K562 (cell line): ENCODE measurements at regions not wholly inside any gene's neighbourhood (a gene's known extent, or its start where the extent isn't known, plus 50 kb on each side); places are given as distances from the start of the nearest gene placed in this dataset.

ENCODE experiments used
- GATAD2B ChIP-seq: fragments of 450-650 bp; IDR thresholded peaks from 2 replicates; pipeline ENCODE4 v1.6.1; 2017; ENCODE audit warnings: mild to moderate bottlenecking, borderline replicate concordance
- HLTF ChIP-seq: fragments of 450-650 bp; IDR thresholded peaks from 2 replicates; pipeline ENCODE4 v1.6.1; 2016
- HMBOX1 ChIP-seq: sonication (generic); IDR thresholded peaks from 2 replicates; pipeline ENCODE4 v1.6.1; 2016
- MAZ ChIP-seq, 2 experiments: fragments of 450-650 bp in 1 of 2; sonication (generic) in 1 of 2; formaldehyde crosslinking; IDR thresholded peaks in 1 of 2; conservative IDR thresholded peaks in 1 of 2; 2 replicates each; pipeline versions ENCODE4 v1.4.0 to v1.5.0; 2020; ENCODE audit warnings: mild to moderate bottlenecking in 1 of 2, missing genetic modification reagents in 1 of 2
- PATZ1 ChIP-seq: fragments of 250-450 bp; sonication (Bioruptor Pico); IDR thresholded peaks from 2 replicates; pipeline ENCODE4 v1.5.0; 2020; ENCODE audit warnings: mild to moderate bottlenecking, borderline replicate concordance
- PHF21A ChIP-seq: fragments of 450-650 bp; IDR thresholded peaks from 2 replicates; pipeline ENCODE4 v1.6.1; 2017; ENCODE audit warnings: low read depth, borderline replicate concordance
- TCFL5 ChIP-seq: fragments of 250-450 bp; sonication (Bioruptor Pico); conservative IDR thresholded peaks from 2 replicates; pipeline ENCODE4 v1.6.1; 2021; ENCODE audit warnings: mild to moderate bottlenecking, moderate library complexity, matching md5 sums
- ZNF217 ChIP-seq: sonication (generic); formaldehyde crosslinking; IDR thresholded peaks from 2 replicates; pipeline ENCODE4 v1.8.0; 2022; ENCODE audit warnings: mild to moderate bottlenecking, missing genetic modification reagents
- ZSCAN32 ChIP-seq: fragments of 450-650 bp; formaldehyde crosslinking; IDR thresholded peaks from 2 replicates; pipeline ENCODE4 v1.4.0; 2020; ENCODE audit warnings: mild to moderate bottlenecking, moderate library complexity
- TF ChIP-seq, protein P1 (sequence below): fragments of 450-650 bp; IDR thresholded peaks from 2 replicates; pipeline ENCODE4 v1.6.1; 2016; ENCODE audit warnings: mild to moderate bottlenecking, moderate library complexity
- TF ChIP-seq, protein P2 (sequence below): fragments of 450-650 bp; IDR thresholded peaks from 2 replicates; pipeline ENCODE4 v1.6.1; 2016; ENCODE audit warnings: antibody characterized with exemption
- TF ChIP-seq, protein P3 (sequence below): IDR thresholded peaks from 2 replicates; pipeline ENCODE4 v1.6.1; 2011; ENCODE audit not compliant: insufficient read length; ENCODE audit errors: extremely low read depth

- TF ChIP-seq PHF21A (no peak), HMBOX1 (0 out of 2 replicates have a peak, but pooled peaks have one; percentile 21), ZNF217 (CRISPR knock-in tag) (no peak), TCFL5 (no peak), MAZ (CRISPR knock-in tag; conservative IDR thresholded peaks at IDR 0.05 in 1 of 2, IDR thresholded peaks at IDR 0.05 in 1 of 2) (no peak), PATZ1 (CRISPR knock-in tag) (no peak), ZSCAN32 (peak; percentile 76), GATAD2B (no peak), HLTF (no peak)
- TF ChIP-seq, protein P1, sequence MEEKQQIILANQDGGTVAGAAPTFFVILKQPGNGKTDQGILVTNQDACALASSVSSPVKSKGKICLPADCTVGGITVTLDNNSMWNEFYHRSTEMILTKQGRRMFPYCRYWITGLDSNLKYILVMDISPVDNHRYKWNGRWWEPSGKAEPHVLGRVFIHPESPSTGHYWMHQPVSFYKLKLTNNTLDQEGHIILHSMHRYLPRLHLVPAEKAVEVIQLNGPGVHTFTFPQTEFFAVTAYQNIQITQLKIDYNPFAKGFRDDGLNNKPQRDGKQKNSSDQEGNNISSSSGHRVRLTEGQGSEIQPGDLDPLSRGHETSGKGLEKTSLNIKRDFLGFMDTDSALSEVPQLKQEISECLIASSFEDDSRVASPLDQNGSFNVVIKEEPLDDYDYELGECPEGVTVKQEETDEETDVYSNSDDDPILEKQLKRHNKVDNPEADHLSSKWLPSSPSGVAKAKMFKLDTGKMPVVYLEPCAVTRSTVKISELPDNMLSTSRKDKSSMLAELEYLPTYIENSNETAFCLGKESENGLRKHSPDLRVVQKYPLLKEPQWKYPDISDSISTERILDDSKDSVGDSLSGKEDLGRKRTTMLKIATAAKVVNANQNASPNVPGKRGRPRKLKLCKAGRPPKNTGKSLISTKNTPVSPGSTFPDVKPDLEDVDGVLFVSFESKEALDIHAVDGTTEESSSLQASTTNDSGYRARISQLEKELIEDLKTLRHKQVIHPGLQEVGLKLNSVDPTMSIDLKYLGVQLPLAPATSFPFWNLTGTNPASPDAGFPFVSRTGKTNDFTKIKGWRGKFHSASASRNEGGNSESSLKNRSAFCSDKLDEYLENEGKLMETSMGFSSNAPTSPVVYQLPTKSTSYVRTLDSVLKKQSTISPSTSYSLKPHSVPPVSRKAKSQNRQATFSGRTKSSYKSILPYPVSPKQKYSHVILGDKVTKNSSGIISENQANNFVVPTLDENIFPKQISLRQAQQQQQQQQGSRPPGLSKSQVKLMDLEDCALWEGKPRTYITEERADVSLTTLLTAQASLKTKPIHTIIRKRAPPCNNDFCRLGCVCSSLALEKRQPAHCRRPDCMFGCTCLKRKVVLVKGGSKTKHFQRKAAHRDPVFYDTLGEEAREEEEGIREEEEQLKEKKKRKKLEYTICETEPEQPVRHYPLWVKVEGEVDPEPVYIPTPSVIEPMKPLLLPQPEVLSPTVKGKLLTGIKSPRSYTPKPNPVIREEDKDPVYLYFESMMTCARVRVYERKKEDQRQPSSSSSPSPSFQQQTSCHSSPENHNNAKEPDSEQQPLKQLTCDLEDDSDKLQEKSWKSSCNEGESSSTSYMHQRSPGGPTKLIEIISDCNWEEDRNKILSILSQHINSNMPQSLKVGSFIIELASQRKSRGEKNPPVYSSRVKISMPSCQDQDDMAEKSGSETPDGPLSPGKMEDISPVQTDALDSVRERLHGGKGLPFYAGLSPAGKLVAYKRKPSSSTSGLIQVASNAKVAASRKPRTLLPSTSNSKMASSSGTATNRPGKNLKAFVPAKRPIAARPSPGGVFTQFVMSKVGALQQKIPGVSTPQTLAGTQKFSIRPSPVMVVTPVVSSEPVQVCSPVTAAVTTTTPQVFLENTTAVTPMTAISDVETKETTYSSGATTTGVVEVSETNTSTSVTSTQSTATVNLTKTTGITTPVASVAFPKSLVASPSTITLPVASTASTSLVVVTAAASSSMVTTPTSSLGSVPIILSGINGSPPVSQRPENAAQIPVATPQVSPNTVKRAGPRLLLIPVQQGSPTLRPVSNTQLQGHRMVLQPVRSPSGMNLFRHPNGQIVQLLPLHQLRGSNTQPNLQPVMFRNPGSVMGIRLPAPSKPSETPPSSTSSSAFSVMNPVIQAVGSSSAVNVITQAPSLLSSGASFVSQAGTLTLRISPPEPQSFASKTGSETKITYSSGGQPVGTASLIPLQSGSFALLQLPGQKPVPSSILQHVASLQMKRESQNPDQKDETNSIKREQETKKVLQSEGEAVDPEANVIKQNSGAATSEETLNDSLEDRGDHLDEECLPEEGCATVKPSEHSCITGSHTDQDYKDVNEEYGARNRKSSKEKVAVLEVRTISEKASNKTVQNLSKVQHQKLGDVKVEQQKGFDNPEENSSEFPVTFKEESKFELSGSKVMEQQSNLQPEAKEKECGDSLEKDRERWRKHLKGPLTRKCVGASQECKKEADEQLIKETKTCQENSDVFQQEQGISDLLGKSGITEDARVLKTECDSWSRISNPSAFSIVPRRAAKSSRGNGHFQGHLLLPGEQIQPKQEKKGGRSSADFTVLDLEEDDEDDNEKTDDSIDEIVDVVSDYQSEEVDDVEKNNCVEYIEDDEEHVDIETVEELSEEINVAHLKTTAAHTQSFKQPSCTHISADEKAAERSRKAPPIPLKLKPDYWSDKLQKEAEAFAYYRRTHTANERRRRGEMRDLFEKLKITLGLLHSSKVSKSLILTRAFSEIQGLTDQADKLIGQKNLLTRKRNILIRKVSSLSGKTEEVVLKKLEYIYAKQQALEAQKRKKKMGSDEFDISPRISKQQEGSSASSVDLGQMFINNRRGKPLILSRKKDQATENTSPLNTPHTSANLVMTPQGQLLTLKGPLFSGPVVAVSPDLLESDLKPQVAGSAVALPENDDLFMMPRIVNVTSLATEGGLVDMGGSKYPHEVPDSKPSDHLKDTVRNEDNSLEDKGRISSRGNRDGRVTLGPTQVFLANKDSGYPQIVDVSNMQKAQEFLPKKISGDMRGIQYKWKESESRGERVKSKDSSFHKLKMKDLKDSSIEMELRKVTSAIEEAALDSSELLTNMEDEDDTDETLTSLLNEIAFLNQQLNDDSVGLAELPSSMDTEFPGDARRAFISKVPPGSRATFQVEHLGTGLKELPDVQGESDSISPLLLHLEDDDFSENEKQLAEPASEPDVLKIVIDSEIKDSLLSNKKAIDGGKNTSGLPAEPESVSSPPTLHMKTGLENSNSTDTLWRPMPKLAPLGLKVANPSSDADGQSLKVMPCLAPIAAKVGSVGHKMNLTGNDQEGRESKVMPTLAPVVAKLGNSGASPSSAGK, result no peak
- TF ChIP-seq, protein P2, sequence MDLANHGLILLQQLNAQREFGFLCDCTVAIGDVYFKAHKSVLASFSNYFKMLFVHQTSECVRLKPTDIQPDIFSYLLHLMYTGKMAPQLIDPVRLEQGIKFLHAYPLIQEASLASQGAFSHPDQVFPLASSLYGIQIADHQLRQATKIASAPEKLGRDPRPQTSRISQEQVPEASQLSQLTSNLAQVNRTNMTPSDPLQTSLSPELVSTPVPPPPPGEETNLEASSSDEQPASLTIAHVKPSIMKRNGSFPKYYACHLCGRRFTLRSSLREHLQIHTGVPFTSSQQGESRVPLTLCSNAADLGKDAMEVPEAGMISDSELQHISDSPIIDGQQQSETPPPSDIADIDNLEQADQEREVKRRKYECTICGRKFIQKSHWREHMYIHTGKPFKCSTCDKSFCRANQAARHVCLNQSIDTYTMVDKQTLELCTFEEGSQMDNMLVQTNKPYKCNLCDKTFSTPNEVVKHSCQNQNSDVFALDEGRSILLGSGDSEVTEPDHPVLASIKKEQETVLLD, result no peak
- TF ChIP-seq, protein P3, sequence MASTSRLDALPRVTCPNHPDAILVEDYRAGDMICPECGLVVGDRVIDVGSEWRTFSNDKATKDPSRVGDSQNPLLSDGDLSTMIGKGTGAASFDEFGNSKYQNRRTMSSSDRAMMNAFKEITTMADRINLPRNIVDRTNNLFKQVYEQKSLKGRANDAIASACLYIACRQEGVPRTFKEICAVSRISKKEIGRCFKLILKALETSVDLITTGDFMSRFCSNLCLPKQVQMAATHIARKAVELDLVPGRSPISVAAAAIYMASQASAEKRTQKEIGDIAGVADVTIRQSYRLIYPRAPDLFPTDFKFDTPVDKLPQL, result no peak
Measured at GRCh38 chr6:137291441-137291840, 72.3 kb upstream of the IFNGR1 start (continued).
